ENCODE measurements at regions not wholly inside any gene's neighbourhood (a gene's known extent, or its start where the extent isn't known, plus 50 kb on each side); places are given as distances from the start of the nearest gene placed in this dataset.

DNA sequence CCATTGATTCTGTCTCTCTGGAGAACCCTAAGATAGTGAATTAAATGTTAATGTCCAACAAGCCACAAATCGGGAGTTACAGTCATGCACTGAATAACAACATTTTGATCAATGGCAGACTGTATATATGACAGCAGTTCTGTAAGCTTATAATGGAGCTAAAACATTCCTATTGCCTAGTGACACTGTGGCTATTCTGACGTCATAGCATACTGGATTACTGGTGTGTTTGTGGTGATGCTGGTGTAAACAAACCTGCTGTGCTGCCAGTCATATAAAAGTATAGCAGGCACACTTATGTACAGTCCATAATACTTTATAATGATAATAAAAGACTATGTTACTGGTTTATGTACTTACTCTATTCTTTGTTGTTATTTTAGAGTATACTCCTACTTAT is 56.7 kb upstream of the BICD1 start:
- H3K27me3 ChIP-seq (ENCODE audit: control insufficient read depth, insufficient read depth, low read length): no peaks in the 10 kb centered on the region
- ChIA-PET POLR2A (no interaction called here), CTCF (interaction anchor here (1.2 to 2.5 kb wide), 2 partner anchors 10 to 11 kb away, joined by 3 to 11 read pairs; no protein-coding TSS in a partner anchor)
- no peak for DNase-seq (ENCODE audit: low read depth)
- TF ChIP-seq, protein P1, sequence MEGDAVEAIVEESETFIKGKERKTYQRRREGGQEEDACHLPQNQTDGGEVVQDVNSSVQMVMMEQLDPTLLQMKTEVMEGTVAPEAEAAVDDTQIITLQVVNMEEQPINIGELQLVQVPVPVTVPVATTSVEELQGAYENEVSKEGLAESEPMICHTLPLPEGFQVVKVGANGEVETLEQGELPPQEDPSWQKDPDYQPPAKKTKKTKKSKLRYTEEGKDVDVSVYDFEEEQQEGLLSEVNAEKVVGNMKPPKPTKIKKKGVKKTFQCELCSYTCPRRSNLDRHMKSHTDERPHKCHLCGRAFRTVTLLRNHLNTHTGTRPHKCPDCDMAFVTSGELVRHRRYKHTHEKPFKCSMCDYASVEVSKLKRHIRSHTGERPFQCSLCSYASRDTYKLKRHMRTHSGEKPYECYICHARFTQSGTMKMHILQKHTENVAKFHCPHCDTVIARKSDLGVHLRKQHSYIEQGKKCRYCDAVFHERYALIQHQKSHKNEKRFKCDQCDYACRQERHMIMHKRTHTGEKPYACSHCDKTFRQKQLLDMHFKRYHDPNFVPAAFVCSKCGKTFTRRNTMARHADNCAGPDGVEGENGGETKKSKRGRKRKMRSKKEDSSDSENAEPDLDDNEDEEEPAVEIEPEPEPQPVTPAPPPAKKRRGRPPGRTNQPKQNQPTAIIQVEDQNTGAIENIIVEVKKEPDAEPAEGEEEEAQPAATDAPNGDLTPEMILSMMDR (IDR thresholded peaks at IDR 0.05; ENCODE audit: insufficient read depth, low read depth, low read length): no peak
- H3K4me3 ChIP-seq (ENCODE audit: low read depth, low read length): no peak overlapping the region
- no peaks in the 10 kb centered on the region for H3K36me3 ChIP-seq (ENCODE audit: control insufficient read depth, insufficient read depth, low read length)

- no peaks in the 10 kb centered on the region for H3K36me3 ChIP-seq (ENCODE audit: control insufficient read depth, insufficient read depth, low read length)
- ChIA-PET POLR2A (no interaction called here), CTCF (interaction anchor here (0.9 to 2.8 kb wide), 3 partner anchors 9 to 404 kb away, joined by 3 to 9 read pairs (median 5); no protein-coding TSS in a partner anchor)
- no peaks in the 10 kb centered on the region for H3K27me3 ChIP-seq (ENCODE audit: control insufficient read depth, insufficient read depth, low read length)
- no peak overlapping the region for H3K4me3 ChIP-seq (ENCODE audit: low read depth, low read length)
- TF ChIP-seq, protein P1 (IDR thresholded peaks at IDR 0.05; ENCODE audit: insufficient read depth, low read depth, low read length): no peak
- DNase-seq (ENCODE audit: low read depth): peak; percentile 87
Observed at GRCh38 chr12:32051511-32052211, 55.0 kb upstream of the BICD1 start.

GRCh38 chr12:32052212-32052713 is 54.4 kb upstream of the BICD1 start:
- CTCF ChIA-PET: interaction anchor here (0.6 to 2.8 kb wide), 4 partner anchors 8 to 755 kb away, joined by 3 to 9 read pairs (median 4); no protein-coding TSS in a partner anchor
- Histone ChIP-seq H3K36me3 (ENCODE audit: control insufficient read depth, insufficient read depth, low read length) (no peaks in the 10 kb centered on the region), H3K27me3 (ENCODE audit: control insufficient read depth, insufficient read depth, low read length) (no peaks in the 10 kb centered on the region), H3K4me3 (ENCODE audit: low read depth, low read length) (no peak overlapping the region)
- TF ChIP-seq, protein P1 (IDR thresholded peaks at IDR 0.05; ENCODE audit: insufficient read depth, low read depth, low read length): no peak
- POLR2A ChIA-PET: no interaction called here
- no peak for DNase-seq (ENCODE audit: low read depth)

DNA sequence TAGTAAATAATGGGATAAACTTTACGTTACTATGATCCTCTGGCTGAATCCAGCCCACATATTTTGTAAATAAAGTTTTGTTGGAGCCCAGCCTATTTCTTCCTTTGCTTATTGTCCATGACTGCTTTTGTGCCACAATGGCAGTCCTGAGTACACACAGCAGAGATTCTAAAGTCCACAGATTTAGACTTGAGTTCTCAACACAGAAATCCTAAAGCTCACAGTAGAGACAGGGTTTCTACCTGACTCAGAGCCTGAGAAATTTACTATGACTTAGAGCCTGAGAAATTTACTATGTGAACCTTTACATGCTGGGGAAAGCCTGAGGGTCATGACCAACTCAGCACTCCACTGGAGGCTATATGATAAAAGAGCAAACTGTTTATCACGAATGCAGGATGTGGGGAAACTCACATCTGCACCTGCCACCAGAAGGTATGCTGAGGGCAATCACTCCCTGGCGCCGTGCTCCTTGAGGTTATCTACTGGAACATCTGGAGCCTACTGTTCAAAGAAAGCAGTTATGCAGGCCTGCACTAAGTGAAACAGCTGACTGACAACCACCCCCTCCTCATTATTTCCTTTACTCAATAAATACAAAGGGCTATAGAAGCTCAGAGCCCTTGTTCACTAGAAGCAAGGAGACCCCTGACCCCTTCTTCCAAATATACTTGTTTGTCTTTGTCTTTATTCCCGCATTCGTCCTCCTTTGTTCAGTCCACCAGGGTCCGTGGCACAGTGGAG is 52.6 kb upstream of the BICD1 start:
- Histone ChIP-seq H3K27me3 (ENCODE audit: control insufficient read depth, insufficient read depth, low read length) (no peaks in the 10 kb centered on the region), H3K4me3 (ENCODE audit: low read depth, low read length) (no peak overlapping the region), H3K36me3 (ENCODE audit: control insufficient read depth, insufficient read depth, low read length) (no peaks in the 10 kb centered on the region)
- ChIA-PET CTCF (no interaction called here), POLR2A (no interaction called here)
- no peak for DNase-seq (ENCODE audit: low read depth)
- TF ChIP-seq, protein P1 (IDR thresholded peaks at IDR 0.05; ENCODE audit: insufficient read depth, low read depth, low read length): no peak
